Ascending aorta (tissue), 2 donors: ENCODE measurements at regions not wholly inside any gene's neighbourhood (a gene's known extent, or its start where the extent isn't known, plus 50 kb on each side); places are given as distances from the start of the nearest gene placed in this dataset.

Source experiments
- DNase-seq, 2 donors: peaks; one replicate each; pipeline ENCODE4 v3.0.0-alpha.2; 2019; ENCODE audit warnings: low spot score in 2 of 2
- H3K27ac ChIP-seq, 2 donors: fragments of 200-600 bp; sonication (generic); one replicate each; pipeline ENCODE4 v1.5.1; 2016 to 2017; ENCODE audit warnings: mild to moderate bottlenecking in 1 of 2
- H3K27me3 ChIP-seq: fragments of 200-600 bp; sonication (generic); one replicate; pipeline ENCODE4 v1.5.1; 2017
- H3K36me3 ChIP-seq, 2 donors: fragments of 200-600 bp; sonication (generic); one replicate each; pipeline ENCODE4 v1.5.1; 2016
- H3K4me1 ChIP-seq, 2 donors: fragments of 200-600 bp; sonication (generic); one replicate each; pipeline ENCODE4 v1.5.1; 2016 to 2017; ENCODE audit warnings: mild to moderate bottlenecking in 1 of 2
- H3K4me3 ChIP-seq, 2 donors: fragments of 200-600 bp; sonication (generic); one replicate each; pipeline ENCODE4 v1.5.1; 2016 to 2017; ENCODE audit warnings: mild to moderate bottlenecking in 1 of 2
- H3K9me3 ChIP-seq, 2 donors: fragments of 200-600 bp; sonication (generic); one replicate each; pipeline ENCODE4 v1.5.1; 2016
- intact Hi-C: fragments of 100-400 bp; cut with DNase I; formaldehyde crosslinking; loops from one replicate; pipeline ENCODE4 v1.15.1; 2023
- TF ChIP-seq, protein P1 (sequence below), 3 experiments: fragments of 200-600 bp in 2 of 3; fragments of 450-650 bp in 1 of 3; sonication (generic) in 2 of 3; IDR thresholded peaks; one replicate each; pipeline ENCODE4 v1.5.1; 2016 to 2019; ENCODE audit warnings: antibody characterized with exemption in 3 of 3, mild to moderate bottlenecking in 1 of 3, moderate library complexity in 1 of 3

DNA sequence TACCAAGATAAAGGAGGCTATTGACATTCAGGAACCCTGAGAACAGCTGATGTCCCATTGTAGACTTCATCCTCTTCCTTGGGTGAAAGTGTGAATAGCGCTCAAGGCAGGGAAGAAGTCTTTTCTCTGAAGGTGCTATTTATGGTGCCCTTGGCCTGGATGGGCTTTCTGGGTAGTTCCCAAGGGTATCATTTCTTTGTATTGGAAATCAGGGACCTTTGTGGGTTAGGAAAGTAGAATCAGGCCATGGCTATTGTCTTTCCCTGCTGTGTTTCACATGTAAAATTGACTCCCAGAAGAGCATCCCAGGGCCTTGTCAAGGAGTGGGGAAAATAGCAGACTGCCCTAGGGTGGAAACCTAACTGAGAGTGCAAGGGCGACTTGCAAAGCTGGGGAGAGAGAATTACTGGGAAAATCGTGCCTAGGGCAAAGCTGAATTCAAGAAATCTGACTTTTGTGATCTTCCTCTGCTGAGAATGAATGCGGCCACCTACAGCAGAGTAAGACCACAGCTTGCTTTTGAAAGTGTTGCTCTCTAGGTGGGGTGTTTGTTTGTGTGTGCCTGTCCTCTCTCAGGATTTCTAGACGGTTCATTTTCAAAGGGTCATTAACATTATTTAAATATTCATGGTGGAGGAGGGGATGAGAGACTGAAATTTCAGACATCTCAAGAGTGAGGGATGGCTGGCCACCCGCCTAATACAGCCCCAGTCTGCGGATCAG lies 160.6 kb downstream of the C9orf152 start:
- intact Hi-C loops = no loop called here
- H3K4me3 ChIP-seq = peak overlapping the region in 1 of 2 donors; percentile 74
- TF ChIP-seq, protein P1, sequence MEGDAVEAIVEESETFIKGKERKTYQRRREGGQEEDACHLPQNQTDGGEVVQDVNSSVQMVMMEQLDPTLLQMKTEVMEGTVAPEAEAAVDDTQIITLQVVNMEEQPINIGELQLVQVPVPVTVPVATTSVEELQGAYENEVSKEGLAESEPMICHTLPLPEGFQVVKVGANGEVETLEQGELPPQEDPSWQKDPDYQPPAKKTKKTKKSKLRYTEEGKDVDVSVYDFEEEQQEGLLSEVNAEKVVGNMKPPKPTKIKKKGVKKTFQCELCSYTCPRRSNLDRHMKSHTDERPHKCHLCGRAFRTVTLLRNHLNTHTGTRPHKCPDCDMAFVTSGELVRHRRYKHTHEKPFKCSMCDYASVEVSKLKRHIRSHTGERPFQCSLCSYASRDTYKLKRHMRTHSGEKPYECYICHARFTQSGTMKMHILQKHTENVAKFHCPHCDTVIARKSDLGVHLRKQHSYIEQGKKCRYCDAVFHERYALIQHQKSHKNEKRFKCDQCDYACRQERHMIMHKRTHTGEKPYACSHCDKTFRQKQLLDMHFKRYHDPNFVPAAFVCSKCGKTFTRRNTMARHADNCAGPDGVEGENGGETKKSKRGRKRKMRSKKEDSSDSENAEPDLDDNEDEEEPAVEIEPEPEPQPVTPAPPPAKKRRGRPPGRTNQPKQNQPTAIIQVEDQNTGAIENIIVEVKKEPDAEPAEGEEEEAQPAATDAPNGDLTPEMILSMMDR (IDR thresholded peaks at IDR 0.05) = no peak
- DNase-seq = no peak
- H3K36me3 ChIP-seq = no peaks in the 10 kb centered on the region
- peaks cover 0 to 15% of the 10 kb centered on the region in 2 donors for H3K4me1 ChIP-seq
- H3K9me3 ChIP-seq = no peaks in the 10 kb centered on the region
- no peak overlapping the region for H3K27ac ChIP-seq
- H3K27me3 ChIP-seq = no peaks in the 10 kb centered on the region

DNA sequence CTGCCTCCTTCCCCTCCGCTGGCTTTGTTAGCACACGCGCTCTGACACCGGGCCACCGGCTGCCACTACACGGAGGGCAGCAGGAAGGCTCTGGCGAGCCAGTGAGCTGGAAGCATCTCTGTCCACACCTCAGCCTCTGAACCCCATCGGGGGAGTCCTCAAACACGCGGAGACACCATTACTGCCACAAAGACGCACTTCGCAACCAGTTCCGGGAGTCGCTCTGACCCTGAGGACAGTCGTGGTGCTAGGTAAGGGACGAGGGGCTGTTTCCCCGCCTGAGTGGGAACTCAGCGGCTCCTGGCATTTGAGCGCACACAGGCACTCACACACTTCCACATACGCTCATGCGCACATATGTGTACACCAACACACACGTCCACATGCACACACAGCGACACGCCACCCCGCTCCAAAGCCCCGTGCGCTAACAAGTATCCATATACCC lies 160.0 kb downstream of the C9orf152 start:
- Histone ChIP-seq H3K27me3 (no peaks in the 10 kb centered on the region), H3K4me3 (peak overlapping the region; percentile 62 to 74), H3K9me3 (no peaks in the 10 kb centered on the region), H3K4me1 (peaks cover 0 to 15% of the 10 kb centered on the region in 2 donors), H3K27ac (no peak overlapping the region), H3K36me3 (no peaks in the 10 kb centered on the region)
- intact Hi-C loops = no loop called here
- TF ChIP-seq, protein P1 (IDR thresholded peaks at IDR 0.05) = no peak
- DNase-seq = no peak

DNA sequence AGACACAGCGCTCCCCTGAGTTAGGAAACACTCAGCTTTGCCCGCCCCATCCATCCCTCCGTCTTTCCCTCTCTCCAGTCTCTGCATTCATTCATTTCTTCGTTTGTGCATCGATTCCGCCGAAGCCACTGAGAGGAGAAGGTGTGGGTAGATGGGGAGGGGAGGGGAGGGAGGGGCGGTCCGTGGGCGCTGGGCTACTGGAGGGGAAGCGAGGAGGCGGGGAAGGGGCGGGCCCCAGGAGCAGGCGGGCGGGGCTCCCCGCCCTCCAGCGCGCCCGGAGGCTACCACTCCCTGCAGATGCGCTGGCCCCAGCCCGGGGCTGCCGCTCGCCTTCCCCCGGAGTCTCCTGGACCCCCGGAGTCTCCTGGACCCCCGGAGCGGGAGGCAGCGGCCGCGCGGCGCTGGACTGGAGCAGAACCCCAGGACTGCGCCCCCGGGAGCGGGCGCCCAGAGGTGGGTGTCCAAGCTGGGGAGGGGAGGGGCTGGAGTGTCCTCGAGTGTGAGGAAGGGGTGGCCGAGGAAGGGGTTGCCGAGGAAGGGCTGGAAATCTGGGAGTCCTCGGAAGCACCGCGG lies 159.5 kb downstream of the C9orf152 start:
- no peaks in the 10 kb centered on the region for H3K36me3 ChIP-seq
- TF ChIP-seq, protein P1 (IDR thresholded peaks at IDR 0.05) = no peak
- intact Hi-C loops = no loop called here
- H3K9me3 ChIP-seq = no peaks in the 10 kb centered on the region
- peaks cover 0 to 15% of the 10 kb centered on the region in 2 donors for H3K4me1 ChIP-seq
- H3K27me3 ChIP-seq = no peaks in the 10 kb centered on the region
- peak overlapping the region; percentile 62 to 74 for H3K4me3 ChIP-seq
- DNase-seq = peak in 1 of 2 donors; percentile 85
- H3K27ac ChIP-seq = peak overlapping the region; percentile 55 to 70

DNA sequence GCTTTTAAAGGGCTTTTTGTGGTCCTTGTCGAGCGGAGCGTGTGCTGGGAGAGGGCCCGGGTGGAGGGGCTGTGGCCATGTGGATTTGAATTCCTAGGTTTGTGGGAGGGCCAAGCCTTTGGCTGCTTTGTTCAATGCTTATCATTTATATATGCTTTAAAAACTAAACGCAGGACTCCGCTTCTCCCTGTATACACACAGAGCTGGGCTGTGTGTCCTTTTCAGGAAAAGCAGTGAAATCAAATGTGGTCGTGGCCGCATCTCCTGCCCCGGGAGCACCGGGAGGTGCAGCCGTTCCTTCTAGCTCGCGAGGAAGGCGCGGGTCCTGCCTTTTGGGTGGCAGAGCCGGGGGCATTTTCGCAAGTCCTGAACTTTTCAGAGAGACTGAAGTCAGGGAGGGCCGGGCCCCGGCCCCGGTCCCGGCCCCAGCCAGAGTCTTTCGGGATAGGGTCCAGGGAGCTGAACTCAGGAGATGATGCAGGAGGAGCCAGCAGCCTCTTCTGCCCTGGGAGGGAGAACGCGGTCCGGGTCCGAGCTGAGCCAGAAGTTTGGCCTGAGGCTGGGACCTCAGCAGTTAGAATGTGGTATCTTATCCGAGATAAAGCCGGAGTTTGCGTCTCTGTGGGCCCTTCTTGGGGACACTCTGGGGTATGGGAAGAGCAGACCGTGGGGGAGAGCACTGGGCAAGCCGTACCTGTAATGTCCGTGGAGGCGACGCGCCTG lies 158.8 kb downstream of the C9orf152 start:
- H3K27me3 ChIP-seq = no peaks in the 10 kb centered on the region
- TF ChIP-seq, protein P1 (IDR thresholded peaks at IDR 0.05) = no peak
- no peaks in the 10 kb centered on the region for H3K9me3 ChIP-seq
- no peaks in the 10 kb centered on the region for H3K36me3 ChIP-seq
- intact Hi-C loops = no loop called here
- DNase-seq = no peak
- peak overlapping the region; percentile 62 to 74 for H3K4me3 ChIP-seq
- H3K4me1 ChIP-seq = peaks cover 0 to 15% of the 10 kb centered on the region in 2 donors
- H3K27ac ChIP-seq = peak overlapping the region; percentile 55 to 70

DNA sequence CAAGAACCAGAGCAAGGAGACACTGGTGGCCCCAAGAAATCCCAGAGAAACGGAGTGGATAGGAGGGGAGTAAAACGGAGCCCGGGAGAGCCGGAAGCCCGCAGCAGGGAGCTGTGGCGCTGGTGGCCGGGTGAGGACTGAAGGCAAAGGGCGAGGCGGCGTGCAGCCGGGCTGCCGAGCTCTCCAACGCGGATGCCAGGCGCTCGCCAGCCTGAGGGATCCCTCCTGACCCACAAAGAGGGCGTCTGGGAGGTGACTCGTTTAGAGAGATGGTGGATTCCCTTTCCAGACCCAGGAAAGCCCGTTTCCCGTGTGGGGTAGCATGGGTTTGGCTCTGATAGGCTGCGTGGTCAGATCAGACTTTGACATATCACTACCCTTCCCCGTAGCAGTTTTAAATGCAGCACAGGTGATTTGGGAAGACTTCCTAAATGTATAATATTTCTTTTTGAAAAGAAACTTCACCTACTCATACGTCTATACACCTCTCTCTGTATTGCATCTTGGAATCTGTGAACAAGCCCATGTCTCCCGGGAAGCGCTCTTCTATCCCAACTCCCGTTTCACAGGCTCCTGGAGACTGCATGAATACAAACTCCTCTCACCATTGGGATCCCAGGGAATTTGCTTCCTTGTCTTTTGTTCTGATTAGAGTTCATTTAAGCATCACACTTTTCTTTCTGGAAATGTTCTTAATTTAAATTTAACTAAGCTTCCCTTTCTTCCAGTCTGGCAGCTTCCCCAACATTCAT lies 158.1 kb downstream of the C9orf152 start:
- Histone ChIP-seq H3K4me1 (peaks cover 0 to 15% of the 10 kb centered on the region in 2 donors), H3K4me3 (peak overlapping the region; percentile 62 to 74), H3K27ac (peak overlapping the region; percentile 55 to 70), H3K27me3 (no peaks in the 10 kb centered on the region), H3K36me3 (no peaks in the 10 kb centered on the region), H3K9me3 (no peaks in the 10 kb centered on the region)
- peak in 1 of 2 donors; percentile 68 for DNase-seq
- intact Hi-C loops = loop anchor here (5.0 kb wide), 2 partner anchors 63 to 92 kb away; no protein-coding TSS in a partner anchor
- TF ChIP-seq, protein P1 (IDR thresholded peaks at IDR 0.05) = no peak
